WTC11 (cell line): ENCODE measurements at regions not wholly inside any gene's neighbourhood (a gene's known extent, or its start where the extent isn't known, plus 50 kb on each side); places are given as distances from the start of the nearest gene placed in this dataset.

Experiments used
- ATAC-seq: fragments of 200-7000 bp; cut with Tn5 transposase; 2 replicates; pipeline ENCODE4 v1.10.0; 2021; ENCODE audit warnings: mild to moderate bottlenecking, moderate library complexity
- CTCF ChIA-PET: fragments of 300-600 bp; sonication (Branson Sonifier 250); formaldehyde crosslinking; loops from one replicate; lab custom pipeline; 2021; ENCODE audit warnings: antibody characterized with exemption; lab: Charles Lee
- POLR2A ChIA-PET: fragments of 350-600 bp; sonication (Branson Sonifier 250); formaldehyde crosslinking; loops from one replicate; lab custom pipeline; 2021; ENCODE audit warnings: antibody characterized with exemption; lab: Charles Lee
- DNase-seq: peaks from one replicate; pipeline ENCODE4 v3.0.0; 2021; ENCODE audit warnings: low spot score
- H3K27ac Mint-ChIP-seq: 2 replicates; pipeline ENCODE4 v1.8.0; 2021; ENCODE audit warnings: mixed read lengths
- H3K27me3 Mint-ChIP-seq: 2 replicates; pipeline ENCODE4 v1.8.0; 2021; ENCODE audit warnings: low read depth, mild to moderate bottlenecking, moderate library complexity, mixed read lengths
- H3K36me3 Mint-ChIP-seq: 2 replicates; pipeline ENCODE4 v1.8.0; 2021; ENCODE audit warnings: mixed read lengths
- H3K4me1 Mint-ChIP-seq: 2 replicates; pipeline ENCODE4 v1.8.0; 2022; ENCODE audit warnings: mixed read lengths
- H3K4me3 Mint-ChIP-seq: 2 replicates; pipeline ENCODE4 v1.8.0; 2021; ENCODE audit warnings: mild to moderate bottlenecking, moderate library complexity, mixed read lengths
- H3K9me3 Mint-ChIP-seq: 2 replicates; pipeline ENCODE4 v1.8.0; 2021; ENCODE audit warnings: mixed read lengths
- ELF4 ChIP-seq: sonication (generic); formaldehyde crosslinking; IDR thresholded peaks from 2 replicates; pipeline ENCODE4 v1.8.1; 2022; ENCODE audit warnings: low read depth, mild to moderate bottlenecking, moderate library complexity, missing genetic modification reagents
- EMX1 ChIP-seq: fragments of 250-450 bp; sonication (Bioruptor Pico); IDR thresholded peaks from 2 replicates; pipeline ENCODE4 v1.8.0; 2021; ENCODE audit warnings: mild to moderate bottlenecking
- ETV6 ChIP-seq: sonication (generic); formaldehyde crosslinking; IDR thresholded peaks from 2 replicates; pipeline ENCODE4 v1.8.1; 2022; ENCODE audit warnings: mild to moderate bottlenecking, missing genetic modification reagents
- FOXJ3 ChIP-seq: sonication (generic); formaldehyde crosslinking; IDR thresholded peaks from 2 replicates; pipeline ENCODE4 v1.9.0; 2021; ENCODE audit warnings: missing genetic modification reagents, mild to moderate bottlenecking, borderline replicate concordance
- FOXK1 ChIP-seq: sonication (generic); formaldehyde crosslinking; IDR thresholded peaks from 2 replicates; pipeline ENCODE4 v1.8.0; 2022; ENCODE audit warnings: mild to moderate bottlenecking, moderate library complexity, missing genetic modification reagents
- GABPB1 ChIP-seq: sonication (generic); formaldehyde crosslinking; IDR thresholded peaks from 2 replicates; pipeline ENCODE4 v1.8.1; 2023; ENCODE audit warnings: mild to moderate bottlenecking, missing genetic modification reagents
- KAT7 ChIP-seq: sonication (generic); formaldehyde crosslinking; IDR thresholded peaks from 2 replicates; pipeline ENCODE4 v1.8.1; 2023; ENCODE audit warnings: missing genetic modification reagents, mild to moderate bottlenecking, borderline replicate concordance
- MXD4 ChIP-seq: fragments of 250-450 bp; sonication (Bioruptor Pico); IDR thresholded peaks from 2 replicates; pipeline ENCODE4 v1.8.0; 2021; ENCODE audit warnings: mild to moderate bottlenecking, moderate library complexity, borderline replicate concordance
- NFATC4 ChIP-seq: fragments of 250-450 bp; sonication (Bioruptor Pico); IDR thresholded peaks from 2 replicates; pipeline ENCODE4 v1.9.0; 2021; ENCODE audit warnings: mild to moderate bottlenecking
- RELA ChIP-seq: sonication (generic); formaldehyde crosslinking; IDR thresholded peaks from 2 replicates; pipeline ENCODE4 v1.8.1; 2022; ENCODE audit warnings: missing genetic modification reagents, mild to moderate bottlenecking, borderline replicate concordance
- TF ChIP-seq, protein P1 (sequence below): sonication (generic); formaldehyde crosslinking; conservative IDR thresholded peaks from 2 replicates; pipeline ENCODE4 v1.8.1; 2022; ENCODE audit warnings: mild to moderate bottlenecking, missing genetic modification reagents
- TF ChIP-seq, protein P2 (sequence below): fragments of 250-450 bp; sonication (Bioruptor Pico); IDR thresholded peaks from 2 replicates; pipeline ENCODE4 v1.9.0; 2021; ENCODE audit warnings: moderate library complexity, mild to moderate bottlenecking, inconsistent platforms, borderline replicate concordance
- TF ChIP-seq, protein P3 (sequence below): fragments of 250-450 bp; sonication (Bioruptor Pico); IDR thresholded peaks from 2 replicates; pipeline ENCODE4 v2.1.2; 2022; ENCODE audit warnings: mild to moderate bottlenecking, moderate library complexity
- TF ChIP-seq, protein P4 (sequence below): sonication (generic); formaldehyde crosslinking; IDR thresholded peaks from 2 replicates; pipeline ENCODE4 v1.8.1; 2023; ENCODE audit warnings: mild to moderate bottlenecking, missing genetic modification reagents, moderate library complexity
- TF ChIP-seq, protein P5 (sequence below): fragments of 250-450 bp; sonication (Bioruptor Pico); IDR thresholded peaks from 2 replicates; pipeline ENCODE4 v1.9.0; 2021; ENCODE audit warnings: mild to moderate bottlenecking
- TF ChIP-seq, protein P6 (sequence below): sonication (generic); formaldehyde crosslinking; IDR thresholded peaks from 2 replicates; pipeline ENCODE4 v1.8.1; 2022; ENCODE audit warnings: mild to moderate bottlenecking, moderate library complexity, missing genetic modification reagents
- TF ChIP-seq, protein P7 (sequence below): fragments of 250-450 bp; sonication (Bioruptor Pico); IDR thresholded peaks from 2 replicates; pipeline ENCODE4 v1.9.0; 2021; ENCODE audit warnings: mild to moderate bottlenecking
- TF ChIP-seq, protein P8 (sequence below): sonication (generic); formaldehyde crosslinking; IDR thresholded peaks from 2 replicates; pipeline ENCODE4 v1.8.1; 2022; ENCODE audit warnings: mild to moderate bottlenecking, missing genetic modification reagents, moderate library complexity, borderline replicate concordance
- TF ChIP-seq, protein P9 (sequence below): sonication (generic); formaldehyde crosslinking; IDR thresholded peaks from 2 replicates; pipeline ENCODE4 v1.8.0; 2022; ENCODE audit warnings: mild to moderate bottlenecking, missing genetic modification reagents
- TF ChIP-seq, protein P10 (sequence below): sonication (generic); formaldehyde crosslinking; IDR thresholded peaks from 2 replicates; pipeline ENCODE4 v1.8.0; 2023; ENCODE audit warnings: missing genetic modification reagents

DNA sequence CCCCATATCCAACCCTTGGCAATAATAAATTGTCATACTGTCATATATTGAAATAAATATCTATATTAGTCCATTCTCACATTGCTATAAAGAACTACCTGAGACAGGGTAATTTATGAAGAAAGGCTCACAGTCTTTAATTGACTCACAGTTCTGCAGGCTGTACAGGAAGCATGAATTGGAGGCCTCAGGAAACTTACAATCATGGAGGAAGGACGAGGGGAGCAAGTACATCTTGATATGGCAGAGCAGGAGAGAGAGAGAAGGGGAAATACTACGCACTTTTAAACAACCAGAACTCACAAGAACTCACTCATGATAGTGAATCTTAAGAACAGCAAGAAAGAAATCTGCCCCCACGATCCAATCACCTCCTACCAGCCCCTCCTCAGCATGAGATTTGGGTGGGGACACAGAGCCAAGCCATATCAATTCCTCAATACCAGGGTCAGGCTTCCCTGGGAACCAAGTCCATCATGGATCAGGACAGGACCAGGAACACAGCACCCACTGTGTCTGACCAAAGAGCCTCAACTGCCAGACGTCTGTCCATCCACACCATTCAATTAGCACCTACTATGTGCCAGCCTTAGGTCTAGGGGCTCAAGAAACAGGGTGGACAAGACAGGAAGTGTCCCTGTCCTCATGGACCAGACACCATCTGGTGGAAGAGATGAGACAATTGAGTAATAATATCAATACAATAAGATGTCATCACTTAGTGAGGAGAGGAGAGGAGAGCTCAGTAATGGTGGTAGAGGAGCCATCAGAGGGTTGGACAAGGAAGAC, 56.9 kb upstream of the TOP3B start:
- TF ChIP-seq, protein P1, sequence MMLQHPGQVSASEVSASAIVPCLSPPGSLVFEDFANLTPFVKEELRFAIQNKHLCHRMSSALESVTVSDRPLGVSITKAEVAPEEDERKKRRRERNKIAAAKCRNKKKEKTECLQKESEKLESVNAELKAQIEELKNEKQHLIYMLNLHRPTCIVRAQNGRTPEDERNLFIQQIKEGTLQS, result no peak
- TF ChIP-seq, protein P2, sequence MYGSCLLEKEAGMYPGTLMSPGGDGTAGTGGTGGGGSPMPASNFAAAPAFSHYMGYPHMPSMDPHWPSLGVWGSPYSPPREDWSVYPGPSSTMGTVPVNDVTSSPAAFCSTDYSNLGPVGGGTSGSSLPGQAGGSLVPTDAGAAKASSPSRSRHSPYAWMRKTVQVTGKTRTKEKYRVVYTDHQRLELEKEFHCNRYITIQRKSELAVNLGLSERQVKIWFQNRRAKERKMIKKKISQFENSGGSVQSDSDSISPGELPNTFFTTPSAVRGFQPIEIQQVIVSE (CRISPR knock-in tag), result no peak
- TF ChIP-seq, protein P3, sequence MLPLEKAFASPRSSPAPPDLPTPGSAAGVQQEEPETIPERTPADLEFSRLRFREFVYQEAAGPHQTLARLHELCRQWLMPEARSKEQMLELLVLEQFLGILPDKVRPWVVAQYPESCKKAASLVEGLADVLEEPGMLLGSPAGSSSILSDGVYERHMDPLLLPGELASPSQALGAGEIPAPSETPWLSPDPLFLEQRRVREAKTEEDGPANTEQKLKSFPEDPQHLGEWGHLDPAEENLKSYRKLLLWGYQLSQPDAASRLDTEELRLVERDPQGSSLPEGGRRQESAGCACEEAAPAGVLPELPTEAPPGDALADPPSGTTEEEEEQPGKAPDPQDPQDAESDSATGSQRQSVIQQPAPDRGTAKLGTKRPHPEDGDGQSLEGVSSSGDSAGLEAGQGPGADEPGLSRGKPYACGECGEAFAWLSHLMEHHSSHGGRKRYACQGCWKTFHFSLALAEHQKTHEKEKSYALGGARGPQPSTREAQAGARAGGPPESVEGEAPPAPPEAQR (CRISPR knock-in tag), result no peak
- no peak for TF ChIP-seq EMX1 (CRISPR knock-in tag)
- TF ChIP-seq, protein P4, sequence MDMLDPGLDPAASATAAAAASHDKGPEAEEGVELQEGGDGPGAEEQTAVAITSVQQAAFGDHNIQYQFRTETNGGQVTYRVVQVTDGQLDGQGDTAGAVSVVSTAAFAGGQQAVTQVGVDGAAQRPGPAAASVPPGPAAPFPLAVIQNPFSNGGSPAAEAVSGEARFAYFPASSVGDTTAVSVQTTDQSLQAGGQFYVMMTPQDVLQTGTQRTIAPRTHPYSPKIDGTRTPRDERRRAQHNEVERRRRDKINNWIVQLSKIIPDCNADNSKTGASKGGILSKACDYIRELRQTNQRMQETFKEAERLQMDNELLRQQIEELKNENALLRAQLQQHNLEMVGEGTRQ (CRISPR knock-in tag), result no peak
- TF ChIP-seq, protein P5, sequence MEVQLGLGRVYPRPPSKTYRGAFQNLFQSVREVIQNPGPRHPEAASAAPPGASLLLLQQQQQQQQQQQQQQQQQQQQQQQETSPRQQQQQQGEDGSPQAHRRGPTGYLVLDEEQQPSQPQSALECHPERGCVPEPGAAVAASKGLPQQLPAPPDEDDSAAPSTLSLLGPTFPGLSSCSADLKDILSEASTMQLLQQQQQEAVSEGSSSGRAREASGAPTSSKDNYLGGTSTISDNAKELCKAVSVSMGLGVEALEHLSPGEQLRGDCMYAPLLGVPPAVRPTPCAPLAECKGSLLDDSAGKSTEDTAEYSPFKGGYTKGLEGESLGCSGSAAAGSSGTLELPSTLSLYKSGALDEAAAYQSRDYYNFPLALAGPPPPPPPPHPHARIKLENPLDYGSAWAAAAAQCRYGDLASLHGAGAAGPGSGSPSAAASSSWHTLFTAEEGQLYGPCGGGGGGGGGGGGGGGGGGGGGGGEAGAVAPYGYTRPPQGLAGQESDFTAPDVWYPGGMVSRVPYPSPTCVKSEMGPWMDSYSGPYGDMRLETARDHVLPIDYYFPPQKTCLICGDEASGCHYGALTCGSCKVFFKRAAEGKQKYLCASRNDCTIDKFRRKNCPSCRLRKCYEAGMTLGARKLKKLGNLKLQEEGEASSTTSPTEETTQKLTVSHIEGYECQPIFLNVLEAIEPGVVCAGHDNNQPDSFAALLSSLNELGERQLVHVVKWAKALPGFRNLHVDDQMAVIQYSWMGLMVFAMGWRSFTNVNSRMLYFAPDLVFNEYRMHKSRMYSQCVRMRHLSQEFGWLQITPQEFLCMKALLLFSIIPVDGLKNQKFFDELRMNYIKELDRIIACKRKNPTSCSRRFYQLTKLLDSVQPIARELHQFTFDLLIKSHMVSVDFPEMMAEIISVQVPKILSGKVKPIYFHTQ (CRISPR knock-in tag), result no peak
- no peak for TF ChIP-seq KAT7 (CRISPR knock-in tag)
- no peak for TF ChIP-seq ETV6 (CRISPR knock-in tag)
- TF ChIP-seq ELF4, result no peak
- TF ChIP-seq NFATC4 (CRISPR knock-in tag), result no peak
- TF ChIP-seq FOXJ3 (CRISPR knock-in tag), result no peak
- TF ChIP-seq GABPB1 (CRISPR knock-in tag), result no peak
- TF ChIP-seq FOXK1 (CRISPR knock-in tag), result no peak
- no peak for TF ChIP-seq RELA (CRISPR knock-in tag)
- TF ChIP-seq, protein P6, sequence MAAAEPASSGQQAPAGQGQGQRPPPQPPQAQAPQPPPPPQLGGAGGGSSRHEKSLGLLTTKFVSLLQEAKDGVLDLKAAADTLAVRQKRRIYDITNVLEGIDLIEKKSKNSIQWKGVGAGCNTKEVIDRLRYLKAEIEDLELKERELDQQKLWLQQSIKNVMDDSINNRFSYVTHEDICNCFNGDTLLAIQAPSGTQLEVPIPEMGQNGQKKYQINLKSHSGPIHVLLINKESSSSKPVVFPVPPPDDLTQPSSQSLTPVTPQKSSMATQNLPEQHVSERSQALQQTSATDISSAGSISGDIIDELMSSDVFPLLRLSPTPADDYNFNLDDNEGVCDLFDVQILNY (CRISPR knock-in tag), result no peak
- TF ChIP-seq, all 79 proteins: peak for 0
- H3K27me3 Mint-ChIP-seq, result peaks cover 96% of the 10 kb centered on the region
- 0 out of 2 replicates have a peak, but pooled peaks cover 5% of the 10 kb centered on the region for H3K4me1 Mint-ChIP-seq
- no peak overlapping the region for H3K4me3 Mint-ChIP-seq
- ChIA-PET CTCF (interaction anchor here (0.8 kb wide), 1 partner anchor 21 kb away, joined by 3 read pairs; no protein-coding TSS in a partner anchor), POLR2A (no interaction called here)
- H3K27ac Mint-ChIP-seq, result no peak overlapping the region
- H3K36me3 Mint-ChIP-seq, result no peaks in the 10 kb centered on the region
- DNase-seq (no peak), ATAC-seq (no peak)
- no peaks in the 10 kb centered on the region for H3K9me3 Mint-ChIP-seq

DNA sequence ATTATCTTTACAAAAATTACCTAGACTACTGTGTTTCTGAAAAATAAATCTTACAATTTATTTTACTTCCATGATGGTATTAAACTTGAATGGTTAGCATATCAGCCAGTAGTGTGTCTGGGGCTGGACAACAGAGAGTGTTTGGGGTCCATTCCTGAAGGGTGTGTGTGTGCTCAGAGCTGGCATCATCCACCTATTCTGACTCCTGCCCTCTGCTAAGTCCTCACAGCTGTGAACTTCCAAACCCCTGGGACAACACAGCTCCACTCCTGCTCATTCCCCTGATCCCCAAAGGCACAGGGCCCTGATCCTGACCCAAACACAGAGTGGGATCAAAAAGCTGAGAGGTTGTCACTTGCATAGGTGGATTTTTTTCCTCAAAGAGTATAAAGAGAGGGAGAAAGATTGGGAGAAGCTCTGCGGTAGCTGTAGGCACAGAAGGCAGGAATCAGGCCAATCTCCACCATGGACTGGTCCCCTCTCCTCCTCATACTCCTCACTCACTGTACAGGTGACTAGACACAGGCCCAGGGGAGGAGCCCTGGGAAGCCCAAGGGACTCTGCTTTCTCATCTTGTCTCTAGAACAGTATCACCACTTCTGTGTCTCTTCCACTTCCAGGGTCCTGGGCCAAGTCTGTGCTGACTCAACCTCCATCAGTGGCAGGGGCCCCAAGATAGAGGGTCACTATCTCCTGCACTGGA, 55.7 kb upstream of the TOP3B start:
- Mint-ChIP-seq H3K9me3 (no peaks in the 10 kb centered on the region), H3K27ac (no peak overlapping the region), H3K4me3 (no peak overlapping the region), H3K4me1 (0 out of 2 replicates have a peak, but pooled peaks cover 5% of the 10 kb centered on the region), H3K27me3 (peaks cover 96% of the 10 kb centered on the region), H3K36me3 (no peaks in the 10 kb centered on the region)
- DNase-seq (no peak), ATAC-seq (no peak)
- CTCF ChIA-PET, result interaction anchor here (1.2 to 1.4 kb wide), 3 partner anchors 22 to 157 kb away, joined by 3 to 5 read pairs (median 3); no protein-coding TSS in a partner anchor
- POLR2A ChIA-PET, result interaction anchor here (0.7 kb wide), 1 partner anchor 652 kb away, joined by 3 read pairs; no protein-coding TSS in a partner anchor
- TF ChIP-seq MXD4 (CRISPR knock-in tag), result no peak
- TF ChIP-seq, protein P7, sequence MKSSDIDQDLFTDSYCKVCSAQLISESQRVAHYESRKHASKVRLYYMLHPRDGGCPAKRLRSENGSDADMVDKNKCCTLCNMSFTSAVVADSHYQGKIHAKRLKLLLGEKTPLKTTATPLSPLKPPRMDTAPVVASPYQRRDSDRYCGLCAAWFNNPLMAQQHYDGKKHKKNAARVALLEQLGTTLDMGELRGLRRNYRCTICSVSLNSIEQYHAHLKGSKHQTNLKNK, result no peak
- TF ChIP-seq, protein P8, sequence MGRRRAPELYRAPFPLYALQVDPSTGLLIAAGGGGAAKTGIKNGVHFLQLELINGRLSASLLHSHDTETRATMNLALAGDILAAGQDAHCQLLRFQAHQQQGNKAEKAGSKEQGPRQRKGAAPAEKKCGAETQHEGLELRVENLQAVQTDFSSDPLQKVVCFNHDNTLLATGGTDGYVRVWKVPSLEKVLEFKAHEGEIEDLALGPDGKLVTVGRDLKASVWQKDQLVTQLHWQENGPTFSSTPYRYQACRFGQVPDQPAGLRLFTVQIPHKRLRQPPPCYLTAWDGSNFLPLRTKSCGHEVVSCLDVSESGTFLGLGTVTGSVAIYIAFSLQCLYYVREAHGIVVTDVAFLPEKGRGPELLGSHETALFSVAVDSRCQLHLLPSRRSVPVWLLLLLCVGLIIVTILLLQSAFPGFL (CRISPR knock-in tag), result no peak
- TF ChIP-seq, protein P9, sequence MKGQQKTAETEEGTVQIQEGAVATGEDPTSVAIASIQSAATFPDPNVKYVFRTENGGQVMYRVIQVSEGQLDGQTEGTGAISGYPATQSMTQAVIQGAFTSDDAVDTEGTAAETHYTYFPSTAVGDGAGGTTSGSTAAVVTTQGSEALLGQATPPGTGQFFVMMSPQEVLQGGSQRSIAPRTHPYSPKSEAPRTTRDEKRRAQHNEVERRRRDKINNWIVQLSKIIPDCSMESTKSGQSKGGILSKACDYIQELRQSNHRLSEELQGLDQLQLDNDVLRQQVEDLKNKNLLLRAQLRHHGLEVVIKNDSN, result no peak
- TF ChIP-seq, protein P10, sequence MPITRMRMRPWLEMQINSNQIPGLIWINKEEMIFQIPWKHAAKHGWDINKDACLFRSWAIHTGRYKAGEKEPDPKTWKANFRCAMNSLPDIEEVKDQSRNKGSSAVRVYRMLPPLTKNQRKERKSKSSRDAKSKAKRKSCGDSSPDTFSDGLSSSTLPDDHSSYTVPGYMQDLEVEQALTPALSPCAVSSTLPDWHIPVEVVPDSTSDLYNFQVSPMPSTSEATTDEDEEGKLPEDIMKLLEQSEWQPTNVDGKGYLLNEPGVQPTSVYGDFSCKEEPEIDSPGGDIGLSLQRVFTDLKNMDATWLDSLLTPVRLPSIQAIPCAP, result no peak
